GM13976 (cell line): ENCODE measurements at regions not wholly inside any gene's neighbourhood (a gene's known extent, or its start where the extent isn't known, plus 50 kb on each side); places are given as distances from the start of the nearest gene placed in this dataset.

ENCODE experiments used
- DNase-seq: peaks from one replicate; pipeline ENCODE4 v3.0.0; 2012; ENCODE audit warnings: low spot score
- CTCF ChIP-seq: IDR thresholded peaks from 2 replicates; pipeline ENCODE4 v1.5.1; 2012; ENCODE audit warnings: borderline replicate concordance, mild to moderate bottlenecking; ENCODE audit not compliant: insufficient read depth; ENCODE audit errors: extremely low read depth, missing control alignments, control extremely low read depth
- in situ Hi-C: fragments of 300-500 bp; cut with MboI; formaldehyde crosslinking; loops from one replicate; pipeline ENCODE4 v1.12.0; 2022; ENCODE audit warnings: low sequenced_read_pairs, mixed read lengths, inconsistent platforms; ENCODE audit not compliant: unreplicated experiment

- no peak for DNase-seq
- no peak for TF ChIP-seq CTCF
- in situ Hi-C loops, result no loop called here
These were observed 70.4 kb downstream of the GJD2 start for GRCh38 chr15:34684351-34684750.

GRCh38 chr15:34682674-34683073 lies 72.1 kb downstream of the GJD2 start:
- no peak for DNase-seq
- TF ChIP-seq CTCF, result no peak
- in situ Hi-C loops, result no loop called here

GRCh38 chr15:34679291-34679690 lies 75.5 kb downstream of the GJD2 start:
- no peak for TF ChIP-seq CTCF
- in situ Hi-C loops, result no loop called here
- no peak for DNase-seq

GRCh38 chr15:34673241-34673640 lies 81.6 kb downstream of the GJD2 start:
- no peak for TF ChIP-seq CTCF
- in situ Hi-C loops, result no loop called here
- no peak for DNase-seq

GRCh38 chr15:34665498-34666116 lies 82.2 kb upstream of the GOLGA8B start:
- in situ Hi-C loops, result no loop called here
- no peak for TF ChIP-seq CTCF
- peak; percentile 10 for DNase-seq

GRCh38 chr15:34664418-34664817 lies 81.0 kb upstream of the GOLGA8B start:
- in situ Hi-C loops, result no loop called here
- DNase-seq, result no peak
- TF ChIP-seq CTCF, result no peak
